Activated CD4-positive, alpha-beta T cell treated with anti-CD3 and anti-CD28 coated beads for 36 hours (primary cell): ENCODE measurements at regions not wholly inside any gene's neighbourhood (a gene's known extent, or its start where the extent isn't known, plus 50 kb on each side); places are given as distances from the start of the nearest gene placed in this dataset.

Source experiments
- ATAC-seq: fragments of 200-7000 bp; cut with Tn5 transposase; one replicate; pipeline ENCODE4 v1.10.0; 2021; ENCODE audit warnings: mild to moderate bottlenecking, moderate library complexity
- CTCF ChIA-PET: fragments of 350-600 bp; sonication (Branson Sonifier 250); formaldehyde crosslinking; loops from one replicate; lab custom pipeline; 2021; ENCODE audit warnings: antibody characterized with exemption; lab: Charles Lee
- POLR2A ChIA-PET: fragments of 350-600 bp; sonication (Branson Sonifier 250); formaldehyde crosslinking; loops from one replicate; lab custom pipeline; 2021; ENCODE audit warnings: antibody characterized with exemption, inconsistent platforms; lab: Charles Lee
- DNase-seq: peaks from one replicate; pipeline ENCODE4 v3.0.0-alpha.2; 2020
- H3K27ac Mint-ChIP-seq: one replicate; pipeline ENCODE4 v1.8.0; 2021; ENCODE audit warnings: mixed read lengths
- H3K27me3 Mint-ChIP-seq: one replicate; pipeline ENCODE4 v1.8.0; 2021; ENCODE audit warnings: mixed read lengths
- H3K36me3 Mint-ChIP-seq: one replicate; pipeline ENCODE4 v1.8.0; 2021; ENCODE audit warnings: low read depth, mixed read lengths
- H3K4me1 Mint-ChIP-seq: one replicate; pipeline ENCODE4 v1.8.0; 2021; ENCODE audit warnings: mixed read lengths
- H3K4me3 Mint-ChIP-seq: one replicate; pipeline ENCODE4 v1.8.0; 2021; ENCODE audit warnings: mild to moderate bottlenecking, moderate library complexity, mixed read lengths
- H3K9me3 Mint-ChIP-seq: one replicate; pipeline ENCODE4 v1.8.0; 2021; ENCODE audit warnings: low read depth, mixed read lengths
- intact Hi-C, 2 experiments: fragments of 100-400 bp; cut with DNase I in 1 of 2; cut with micrococcal nuclease in 1 of 2; formaldehyde crosslinking; loops; one replicate each; pipeline versions ENCODE4 v1.14.2 to v1.15.1; 2022 to 2024; cut with DNase I, micrococcal nuclease

DNA sequence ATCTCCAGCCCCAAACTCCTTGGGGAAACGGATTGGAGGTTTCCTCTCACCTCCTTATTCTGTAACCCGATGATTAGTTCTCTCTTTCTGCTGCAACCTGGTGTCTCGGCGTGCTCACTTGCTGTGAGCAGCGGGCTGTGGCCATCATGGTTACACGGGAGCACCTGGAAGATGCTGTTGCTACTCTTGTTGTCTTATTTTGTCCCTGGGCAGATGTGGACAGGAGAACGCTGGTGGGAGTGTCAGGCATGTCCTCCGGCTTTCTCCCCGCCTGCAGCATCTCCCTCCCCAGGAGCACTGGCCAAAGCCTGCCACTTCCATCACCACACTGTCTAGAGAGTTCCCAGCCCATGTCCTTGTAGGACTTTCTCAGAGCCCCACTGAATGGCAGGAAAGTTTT, 211.8 kb upstream of the ZNF536 start:
- POLR2A ChIA-PET: no interaction called here
- ATAC-seq (no peak), DNase-seq (no peak)
- intact Hi-C loops: no loop called here
- H3K4me3 Mint-ChIP-seq: no peak overlapping the region
- CTCF ChIA-PET: interaction anchor here (0.7 kb wide), 1 partner anchor 407 kb away, joined by 3 read pairs; no protein-coding TSS in a partner anchor
- no peaks in the 10 kb centered on the region for H3K9me3 Mint-ChIP-seq
- H3K36me3 Mint-ChIP-seq: no peaks in the 10 kb centered on the region
- H3K4me1 Mint-ChIP-seq: no peaks in the 10 kb centered on the region
- no peak overlapping the region for H3K27ac Mint-ChIP-seq
- peaks cover 4% of the 10 kb centered on the region for H3K27me3 Mint-ChIP-seq

DNA sequence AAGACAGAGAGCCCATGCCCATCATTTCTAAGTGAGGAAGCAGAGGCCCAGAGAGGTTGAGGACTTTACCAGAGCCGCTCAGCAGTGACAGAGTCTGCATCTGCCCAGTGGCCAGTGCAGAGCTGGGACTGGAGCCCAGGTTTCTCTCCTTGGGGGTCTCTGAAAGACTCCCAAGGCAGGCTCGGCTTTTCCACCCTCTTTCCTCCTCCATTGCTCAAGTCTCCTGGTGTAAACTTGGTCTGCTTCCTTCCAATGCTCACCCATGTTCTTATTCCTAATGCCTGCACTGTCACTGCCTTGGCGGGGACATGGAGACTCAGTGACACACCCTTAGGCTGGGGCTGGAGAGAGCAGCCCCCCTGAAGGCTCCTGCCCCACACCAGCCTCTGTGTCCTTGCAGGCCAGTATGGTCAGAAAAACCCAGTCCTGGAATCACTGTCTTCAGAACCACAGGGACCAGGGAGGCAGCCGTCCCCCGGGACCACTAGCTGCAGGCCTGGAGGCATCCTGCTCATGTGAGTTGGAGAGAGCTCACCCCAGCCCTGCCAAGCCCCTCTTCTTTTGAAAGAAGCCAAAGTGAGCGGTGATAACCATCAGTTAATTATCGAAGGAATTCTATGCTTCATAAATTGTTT, 211.0 kb upstream of the ZNF536 start:
- CTCF ChIA-PET: interaction anchor here (0.7 kb wide), 1 partner anchor 408 kb away, joined by 3 read pairs; no protein-coding TSS in a partner anchor
- Mint-ChIP-seq H3K4me3 (no peak overlapping the region), H3K4me1 (no peaks in the 10 kb centered on the region), H3K27ac (no peak overlapping the region), H3K36me3 (no peaks in the 10 kb centered on the region), H3K9me3 (no peaks in the 10 kb centered on the region), H3K27me3 (peaks cover 4% of the 10 kb centered on the region)
- POLR2A ChIA-PET: no interaction called here
- no peak for DNase-seq
- intact Hi-C loops: no loop called here
- no peak for ATAC-seq

DNA sequence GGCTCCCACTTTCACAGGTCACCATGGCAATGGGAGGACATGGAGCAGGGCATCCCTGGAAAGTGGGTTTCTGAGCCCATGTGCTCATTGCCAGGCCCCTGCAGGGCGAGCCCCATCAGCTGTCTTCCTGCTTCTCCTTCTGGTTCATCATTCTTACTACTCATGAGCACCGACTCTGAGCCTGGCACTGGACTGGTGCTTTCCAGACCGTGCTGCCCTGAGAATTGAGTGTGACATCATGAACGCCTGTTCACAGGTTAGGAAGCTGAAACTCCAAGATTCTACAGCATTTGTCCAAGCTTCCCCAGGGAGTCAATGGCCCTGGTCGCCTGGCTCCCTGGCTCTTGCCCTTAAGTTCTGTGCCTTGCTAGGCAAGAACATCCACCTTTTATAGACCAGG, 210.4 kb upstream of the ZNF536 start:
- Mint-ChIP-seq H3K27me3 (peaks cover 4% of the 10 kb centered on the region), H3K4me3 (no peak overlapping the region), H3K36me3 (no peaks in the 10 kb centered on the region), H3K27ac (no peak overlapping the region), H3K9me3 (no peaks in the 10 kb centered on the region), H3K4me1 (no peaks in the 10 kb centered on the region)
- intact Hi-C loops: no loop called here
- DNase-seq (no peak), ATAC-seq (no peak)
- ChIA-PET POLR2A (no interaction called here), CTCF (no interaction called here)

DNA sequence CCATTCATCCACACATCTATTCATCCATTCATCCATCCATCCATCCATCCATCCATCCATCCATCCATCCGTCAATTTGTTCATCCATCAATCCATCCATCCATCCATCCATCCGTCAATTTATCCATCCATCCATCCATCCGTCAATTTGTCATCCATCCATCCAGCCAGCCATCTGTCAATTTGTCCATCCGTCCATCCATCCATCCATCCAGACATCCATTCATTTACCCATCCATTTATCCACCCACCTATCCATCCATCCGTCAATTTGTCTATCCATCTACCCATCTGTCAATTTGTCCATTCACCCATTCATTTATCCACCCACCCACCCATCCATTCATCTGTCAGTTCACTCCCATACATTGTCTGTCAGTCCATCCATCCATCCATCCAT, 209.5 kb upstream of the ZNF536 start:
- intact Hi-C loops: no loop called here
- POLR2A ChIA-PET: no interaction called here
- H3K27ac Mint-ChIP-seq: no peak overlapping the region
- H3K36me3 Mint-ChIP-seq: no peaks in the 10 kb centered on the region
- DNase-seq (no peak), ATAC-seq (no peak)
- no peaks in the 10 kb centered on the region for H3K4me1 Mint-ChIP-seq
- no peak overlapping the region for H3K4me3 Mint-ChIP-seq
- peaks cover 4% of the 10 kb centered on the region for H3K27me3 Mint-ChIP-seq
- CTCF ChIA-PET: no interaction called here
- no peaks in the 10 kb centered on the region for H3K9me3 Mint-ChIP-seq

DNA sequence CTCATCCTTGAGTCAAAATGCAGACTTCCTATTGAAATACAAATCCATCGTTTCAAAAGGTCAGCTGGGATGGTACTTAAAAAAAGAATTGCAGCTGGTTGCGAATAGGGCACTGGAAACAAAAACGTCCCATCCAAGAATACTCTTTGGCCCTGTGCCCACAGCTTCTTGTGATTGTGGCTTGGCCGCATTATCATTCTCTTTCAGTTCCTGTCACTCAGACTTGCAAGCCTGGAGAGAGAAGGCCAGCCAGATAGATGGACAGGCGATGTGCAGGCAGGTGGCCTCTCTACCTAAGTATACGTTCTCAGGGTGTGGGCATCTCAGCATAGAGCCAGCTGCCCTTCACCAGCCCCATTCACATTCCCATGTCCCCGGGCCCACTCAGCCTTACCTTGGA, 208.5 kb upstream of the ZNF536 start:
- Mint-ChIP-seq H3K4me3 (no peak overlapping the region), H3K27me3 (peaks cover 4% of the 10 kb centered on the region), H3K9me3 (no peaks in the 10 kb centered on the region), H3K27ac (no peak overlapping the region), H3K36me3 (no peaks in the 10 kb centered on the region), H3K4me1 (no peaks in the 10 kb centered on the region)
- intact Hi-C loops: no loop called here
- no peak for ATAC-seq
- CTCF ChIA-PET: no interaction called here
- DNase-seq: no peak
- POLR2A ChIA-PET: no interaction called here

DNA sequence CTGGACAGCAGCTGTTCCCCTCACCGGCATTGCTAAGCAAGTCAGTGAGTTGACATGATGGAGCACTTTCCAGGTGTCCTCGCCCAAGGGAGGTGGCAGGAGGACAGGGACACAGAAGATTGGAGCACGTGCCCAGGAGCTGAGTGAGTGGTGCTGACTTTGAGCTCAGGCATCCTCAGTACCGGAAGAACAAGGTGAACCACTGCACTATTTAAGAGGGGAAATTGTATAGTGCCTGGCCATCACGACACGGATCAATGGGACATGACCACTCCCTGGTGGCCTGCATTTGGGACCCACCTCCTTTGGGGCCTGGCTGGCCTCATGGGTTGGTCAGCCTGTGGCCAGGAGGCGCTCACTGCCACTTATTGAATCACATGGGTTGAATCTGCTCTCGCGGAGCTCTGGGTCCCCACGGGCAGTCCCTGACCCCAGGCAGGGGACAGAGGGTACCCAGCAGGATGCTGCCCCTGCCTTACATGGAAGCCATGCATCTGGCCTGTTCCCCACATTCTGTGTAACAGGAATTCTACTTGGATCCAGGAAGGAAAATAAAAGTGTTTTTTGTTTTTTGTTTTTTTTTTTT, 206.9 kb upstream of the ZNF536 start:
- Mint-ChIP-seq H3K27ac (no peak overlapping the region), H3K4me3 (no peak overlapping the region), H3K36me3 (no peaks in the 10 kb centered on the region), H3K4me1 (no peaks in the 10 kb centered on the region), H3K9me3 (no peaks in the 10 kb centered on the region), H3K27me3 (peaks cover 4% of the 10 kb centered on the region)
- CTCF ChIA-PET: no interaction called here
- no peak for ATAC-seq
- intact Hi-C loops: no loop called here
- POLR2A ChIA-PET: interaction anchor here (0.6 kb wide), 1 partner anchor 359 kb away, joined by 4 read pairs; no protein-coding TSS in a partner anchor
- DNase-seq: no peak

DNA sequence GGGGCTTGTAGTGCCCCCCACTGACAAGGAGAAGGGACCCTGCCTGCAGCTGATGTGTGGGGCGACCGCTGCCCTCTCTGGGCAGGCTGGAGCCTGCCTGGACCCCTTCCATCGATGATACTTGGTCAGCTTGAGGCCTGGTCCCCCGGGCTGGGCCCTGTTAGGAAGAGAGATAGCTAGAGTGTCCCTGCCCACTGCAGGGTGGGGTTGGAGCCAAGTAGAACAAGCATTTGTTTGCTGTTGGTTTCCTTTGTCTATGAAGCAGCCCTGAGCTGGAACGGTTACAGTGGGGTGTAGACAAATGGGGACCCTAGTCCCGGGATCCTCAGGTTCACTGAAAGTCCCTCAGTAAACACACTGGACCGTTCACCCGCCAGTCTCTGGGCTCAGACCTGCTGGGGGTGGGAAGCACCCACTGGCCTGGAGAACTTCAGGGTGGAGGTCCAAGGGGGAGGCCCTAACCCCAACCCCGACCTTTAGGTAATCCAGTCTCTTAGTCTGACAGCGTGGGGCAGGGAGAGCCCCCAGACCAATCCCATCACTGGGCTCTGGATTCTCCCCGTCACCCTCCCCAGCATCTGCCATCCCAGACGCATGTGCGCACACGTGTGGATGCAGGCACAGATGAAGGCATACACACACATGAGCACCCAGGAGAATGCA, 204.8 kb upstream of the ZNF536 start:
- Mint-ChIP-seq H3K27me3 (peaks cover 4% of the 10 kb centered on the region), H3K36me3 (no peaks in the 10 kb centered on the region), H3K4me3 (no peak overlapping the region), H3K9me3 (no peaks in the 10 kb centered on the region), H3K4me1 (no peaks in the 10 kb centered on the region), H3K27ac (no peak overlapping the region)
- no peak for ATAC-seq
- ChIA-PET CTCF (interaction anchor here (1.1 kb wide), 1 partner anchor 104 kb away, joined by 4 read pairs; no protein-coding TSS in a partner anchor), POLR2A (no interaction called here)
- intact Hi-C loops: no loop called here
- no peak for DNase-seq

DNA sequence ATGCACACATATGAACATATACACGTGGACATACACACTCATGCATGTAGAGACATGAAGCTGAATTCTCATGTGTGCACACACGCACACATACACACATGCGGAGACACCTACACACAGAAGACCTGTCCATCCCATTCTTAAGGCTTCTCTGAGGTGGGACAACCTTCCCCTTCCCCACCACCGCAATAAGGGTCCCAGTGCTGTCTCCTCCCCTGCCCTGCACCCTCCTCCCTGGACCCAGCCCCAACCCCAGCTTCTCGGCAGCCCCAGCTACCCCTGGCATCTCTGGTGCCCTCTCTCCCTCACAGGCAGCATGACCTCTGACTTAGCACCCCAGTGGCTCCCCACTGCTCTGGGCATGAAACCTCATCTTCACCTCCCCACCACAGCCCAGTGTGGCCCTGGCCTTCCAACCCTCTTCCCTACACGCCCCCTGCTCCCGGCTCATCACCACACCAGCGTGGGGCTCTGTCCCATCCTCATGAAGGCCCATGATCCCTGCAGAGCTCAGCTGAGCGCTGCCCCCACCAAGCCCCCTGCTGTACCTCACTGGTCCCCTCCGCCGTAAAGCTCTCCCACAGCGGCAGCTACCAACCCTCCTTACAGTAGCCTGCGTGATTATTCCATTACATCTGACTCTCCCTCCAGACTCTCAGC, 204.1 kb upstream of the ZNF536 start:
- intact Hi-C loops: no loop called here
- ATAC-seq (no peak), DNase-seq (no peak)
- no peaks in the 10 kb centered on the region for H3K9me3 Mint-ChIP-seq
- H3K4me1 Mint-ChIP-seq: no peaks in the 10 kb centered on the region
- no peak overlapping the region for H3K27ac Mint-ChIP-seq
- ChIA-PET CTCF (no interaction called here), POLR2A (no interaction called here)
- H3K4me3 Mint-ChIP-seq: no peak overlapping the region
- no peaks in the 10 kb centered on the region for H3K27me3 Mint-ChIP-seq
- no peaks in the 10 kb centered on the region for H3K36me3 Mint-ChIP-seq

DNA sequence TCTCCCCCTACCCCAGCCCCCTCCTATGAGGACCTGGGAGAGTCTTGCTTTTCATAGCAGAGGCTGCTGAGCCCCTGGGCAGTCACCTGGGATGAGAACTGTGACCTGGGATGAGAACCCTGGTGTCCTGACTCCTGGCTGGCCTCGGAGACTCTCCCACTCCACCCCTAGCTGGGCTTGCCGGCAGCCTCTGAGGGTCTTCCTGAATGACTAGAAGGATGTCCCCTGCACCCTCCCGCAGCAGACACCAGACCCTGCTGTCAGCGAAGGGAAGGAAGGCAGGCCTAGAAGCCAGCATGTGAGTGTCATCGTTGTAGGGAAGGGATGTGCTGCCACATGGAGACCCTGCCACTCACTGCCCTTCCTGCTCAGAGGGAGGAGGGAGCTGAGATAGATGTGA, 203.4 kb upstream of the ZNF536 start:
- CTCF ChIA-PET: no interaction called here
- ATAC-seq (no peak), DNase-seq (no peak)
- no peaks in the 10 kb centered on the region for H3K36me3 Mint-ChIP-seq
- H3K4me1 Mint-ChIP-seq: no peaks in the 10 kb centered on the region
- POLR2A ChIA-PET: no interaction called here
- intact Hi-C loops: no loop called here
- H3K27ac Mint-ChIP-seq: no peak overlapping the region
- H3K9me3 Mint-ChIP-seq: no peaks in the 10 kb centered on the region
- no peak overlapping the region for H3K4me3 Mint-ChIP-seq
- H3K27me3 Mint-ChIP-seq: no peaks in the 10 kb centered on the region

DNA sequence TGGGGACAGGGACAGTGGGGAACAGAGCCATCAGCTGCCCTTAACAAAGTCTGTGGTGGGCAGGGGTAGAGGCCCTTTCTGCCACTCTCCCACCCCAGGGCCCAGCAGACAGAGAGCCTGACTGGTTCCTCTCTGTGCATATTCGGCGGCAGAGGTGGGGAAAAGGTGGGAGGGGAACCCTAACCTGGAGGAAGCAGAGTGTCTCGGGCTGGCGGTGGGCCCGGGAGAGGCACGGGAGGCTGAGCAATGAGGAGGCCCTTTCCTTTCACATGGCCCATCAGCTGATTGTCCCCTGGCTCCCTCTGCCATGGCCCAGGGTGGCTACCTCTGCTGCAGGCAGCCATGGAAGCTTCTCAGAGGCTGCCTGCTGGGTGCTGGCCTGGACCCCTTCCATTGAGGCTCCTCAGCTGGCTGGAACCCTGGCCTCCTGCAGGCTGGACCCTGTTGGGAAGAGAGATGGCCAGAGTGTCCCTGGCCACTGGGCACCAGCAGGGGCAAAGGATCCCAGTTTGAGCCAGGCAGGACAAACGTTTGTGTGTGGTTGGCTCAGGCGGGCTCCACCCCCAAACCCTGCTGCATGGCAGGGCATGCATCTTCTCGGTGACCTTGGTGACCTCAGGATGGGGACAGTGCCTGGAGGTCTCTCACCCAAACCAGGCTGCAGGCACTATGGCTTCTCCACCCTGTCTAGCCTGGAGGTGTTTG, 202.8 kb upstream of the ZNF536 start:
- POLR2A ChIA-PET: no interaction called here
- ATAC-seq (no peak), DNase-seq (no peak)
- Mint-ChIP-seq H3K4me1 (no peaks in the 10 kb centered on the region), H3K36me3 (no peaks in the 10 kb centered on the region), H3K27me3 (no peaks in the 10 kb centered on the region), H3K9me3 (no peaks in the 10 kb centered on the region), H3K27ac (no peak overlapping the region), H3K4me3 (no peak overlapping the region)
- CTCF ChIA-PET: no interaction called here
- intact Hi-C loops: no loop called here

DNA sequence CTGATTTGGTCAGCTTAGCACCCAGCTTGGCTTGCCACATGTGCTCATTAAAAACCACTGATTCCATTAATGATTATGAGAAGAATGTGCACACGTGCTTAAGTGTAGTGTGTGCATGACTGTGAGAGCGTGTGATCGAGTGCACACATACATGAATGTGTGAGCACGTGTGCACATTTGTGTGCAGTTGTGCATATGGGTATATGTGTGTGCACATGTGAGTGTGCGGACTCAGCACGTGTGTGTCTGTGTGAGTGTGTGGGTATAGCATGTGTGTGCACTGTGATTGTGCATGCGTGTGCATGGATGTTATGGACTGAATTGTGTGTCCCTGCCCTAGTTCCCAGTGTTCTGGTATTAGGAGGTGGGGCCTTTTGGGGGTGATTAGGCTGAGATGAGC, 202.1 kb upstream of the ZNF536 start:
- CTCF ChIA-PET: no interaction called here
- no peaks in the 10 kb centered on the region for H3K27me3 Mint-ChIP-seq
- intact Hi-C loops: no loop called here
- DNase-seq (no peak), ATAC-seq (no peak)
- no peaks in the 10 kb centered on the region for H3K4me1 Mint-ChIP-seq
- no peak overlapping the region for H3K4me3 Mint-ChIP-seq
- H3K36me3 Mint-ChIP-seq: no peaks in the 10 kb centered on the region
- POLR2A ChIA-PET: no interaction called here
- H3K9me3 Mint-ChIP-seq: no peaks in the 10 kb centered on the region
- no peak overlapping the region for H3K27ac Mint-ChIP-seq
